ENCODE measurements at regions not wholly inside any gene's neighbourhood (a gene's known extent, or its start where the extent isn't known, plus 50 kb on each side); places are given as distances from the start of the nearest gene placed in this dataset.
"Not testable (repeated sequence)": the region's sequence is repeated elsewhere in the genome, so short reads cannot be mapped to it uniquely, and the experiment has no call there.

DNA sequence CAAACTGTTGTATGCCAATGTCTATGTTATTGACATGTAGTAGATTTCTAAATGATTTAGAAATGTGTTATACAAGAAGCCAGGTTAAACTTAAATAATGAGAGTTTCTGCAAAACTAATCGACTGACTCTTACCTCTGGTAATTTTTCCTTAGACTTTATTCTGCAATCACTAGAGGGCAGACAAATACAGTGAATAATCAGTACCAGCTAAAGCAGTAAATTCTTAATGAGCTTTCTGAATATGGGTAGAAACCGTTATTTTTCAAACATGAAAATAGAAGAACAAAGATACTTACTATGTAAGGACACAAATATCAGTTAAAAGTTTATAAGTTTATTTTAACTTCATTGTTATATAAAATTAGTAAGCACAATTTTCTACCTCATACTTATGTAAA, 97.9 kb upstream of the RGS1 start:
- peak; percentile 24 for DNase-seq

DNA sequence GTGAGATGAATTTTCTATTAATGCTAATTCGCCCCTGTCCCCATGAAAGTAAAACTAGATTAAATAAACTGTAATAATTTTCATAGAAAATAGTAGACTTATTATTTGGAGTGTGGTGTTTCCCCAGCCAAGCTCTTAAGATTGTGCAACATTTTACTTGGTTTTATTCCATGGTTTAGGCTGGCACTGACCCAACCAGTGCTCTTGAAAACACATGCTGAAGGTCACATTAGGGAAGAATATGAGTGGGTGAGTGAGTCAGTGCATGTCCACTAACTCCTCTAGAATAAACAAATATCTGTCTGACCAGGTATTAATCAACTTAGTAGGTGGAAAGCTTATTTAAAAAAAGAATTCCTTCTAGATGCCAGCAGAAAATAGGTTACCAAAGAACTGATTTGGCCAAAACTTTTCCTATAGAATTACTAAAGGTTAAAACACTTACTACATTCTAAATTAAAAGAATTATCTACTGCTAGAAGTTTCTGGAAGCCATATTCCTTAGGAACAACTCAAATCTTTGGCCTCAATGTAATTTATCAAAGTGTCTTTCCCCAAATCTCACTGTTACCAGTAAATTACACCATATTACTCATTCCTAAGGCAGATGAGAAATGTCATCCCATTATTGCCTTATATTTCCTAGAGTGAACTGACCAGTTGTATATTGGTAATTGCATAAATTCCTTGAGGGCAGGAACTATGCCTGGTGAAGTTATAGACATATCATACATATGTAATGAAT, 89.7 kb upstream of the RGS1 start:
- DNase-seq = no peak

DNA sequence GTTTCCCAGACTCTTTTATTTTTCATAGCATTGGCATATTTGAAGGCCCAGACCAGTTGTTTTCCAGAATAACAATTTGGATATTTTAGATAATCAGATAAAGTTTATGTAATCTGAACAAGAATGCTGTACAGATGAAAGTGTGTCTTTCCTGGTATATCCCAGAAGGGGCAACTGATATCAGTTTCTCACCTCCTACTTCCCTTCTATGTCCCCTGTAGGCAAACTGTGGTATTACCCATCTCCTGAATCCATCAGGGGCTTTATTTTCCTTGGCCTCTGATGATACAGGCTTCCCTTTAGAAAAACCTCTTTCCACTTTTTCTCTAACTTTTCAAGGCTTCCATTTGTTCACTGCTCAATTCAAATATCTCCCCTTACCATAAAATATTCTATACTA, 87.5 kb upstream of the RGS1 start:
- DNase-seq = no peak

DNA sequence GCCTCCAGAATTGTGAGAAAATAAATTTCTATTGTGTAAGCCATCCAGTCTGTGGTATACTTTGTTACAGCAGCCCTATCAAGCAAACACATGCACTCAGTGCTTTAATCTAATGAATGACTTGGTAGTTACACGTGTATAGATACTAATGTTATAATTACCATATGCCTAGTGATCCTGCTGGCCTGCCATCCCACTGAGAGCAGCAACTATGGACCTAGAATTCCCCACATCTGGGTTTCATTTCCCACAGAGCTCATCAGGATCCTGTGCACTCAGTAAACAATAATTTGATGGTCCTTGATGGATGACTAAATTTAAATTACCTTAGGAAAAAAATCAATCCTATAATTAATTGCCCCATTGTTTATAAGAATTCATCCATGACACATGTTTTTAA, 86.5 kb upstream of the RGS1 start:
- no peak for DNase-seq

DNA sequence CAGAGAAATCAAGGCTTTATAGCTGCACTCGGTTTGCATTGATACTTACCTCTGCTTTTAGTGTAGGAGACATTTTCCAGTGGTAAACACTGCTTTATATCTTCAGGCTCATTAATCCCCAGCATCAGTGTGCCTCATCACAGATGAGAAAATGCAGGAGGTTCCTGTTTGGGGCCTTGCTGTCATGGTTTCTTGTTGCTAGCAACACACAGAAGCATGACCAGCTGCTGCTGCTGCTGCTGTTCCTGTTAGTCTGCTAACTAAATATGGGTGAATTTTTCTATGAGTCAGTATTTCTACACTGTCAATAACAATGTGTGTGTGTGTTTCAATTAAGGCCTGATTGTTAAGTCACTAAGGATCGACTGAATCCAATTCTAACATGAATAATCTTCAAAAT, 85.8 kb upstream of the RGS1 start:
- no peak for DNase-seq

DNA sequence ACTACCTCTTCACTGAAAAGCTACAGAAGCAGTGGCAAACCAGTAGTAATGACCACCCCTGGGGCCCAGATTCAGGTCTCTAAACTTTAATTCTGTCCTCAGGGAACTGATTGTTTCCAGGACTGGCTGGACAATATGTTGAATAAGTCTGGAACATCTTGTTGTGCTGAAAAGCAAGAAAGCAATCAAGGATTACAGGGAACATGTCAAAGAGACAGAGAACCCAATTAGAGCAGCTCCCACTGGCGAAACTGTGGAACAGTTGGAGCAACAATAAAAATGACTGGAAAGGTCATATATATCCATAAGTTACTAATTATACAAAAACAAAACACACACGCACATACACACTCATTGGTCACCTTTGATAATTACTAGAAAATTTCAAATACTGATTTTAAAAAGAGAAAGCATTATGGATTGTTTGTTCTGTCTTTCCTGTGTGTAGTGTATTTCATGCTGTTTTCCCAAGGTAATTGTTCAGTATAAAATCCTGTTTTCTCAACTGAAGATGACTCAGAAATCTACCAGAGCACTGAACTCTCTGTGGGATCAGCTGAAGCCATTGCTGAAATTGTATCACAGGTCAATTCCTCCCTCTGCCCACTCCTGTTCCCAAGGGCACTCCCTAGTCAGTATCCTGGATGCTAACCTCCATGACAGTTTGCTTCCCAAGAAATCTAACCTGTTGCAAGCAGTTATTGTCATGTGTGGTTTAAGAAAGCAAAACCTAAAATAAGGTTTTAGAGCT, 83.6 kb upstream of the RGS1 start:
- no peak for DNase-seq

DNA sequence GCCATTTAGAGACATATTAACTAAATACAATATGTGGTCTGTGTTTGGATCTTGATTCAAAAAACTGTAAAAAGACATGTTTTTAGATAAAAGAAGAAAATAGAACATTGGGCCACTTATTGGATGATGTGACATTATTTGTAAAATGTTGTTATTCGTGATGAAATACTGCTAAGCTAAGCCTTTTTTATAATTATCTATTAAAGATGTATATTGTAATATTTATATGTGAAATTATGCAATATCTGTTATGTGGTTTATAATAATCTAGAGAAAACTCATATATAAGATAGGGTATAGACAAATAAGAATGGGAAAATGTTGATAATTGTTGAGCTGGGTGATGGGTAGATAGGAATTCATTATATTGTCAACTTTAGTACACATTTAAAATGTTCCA, 82.0 kb upstream of the RGS1 start:
- DNase-seq = no peak

DNA sequence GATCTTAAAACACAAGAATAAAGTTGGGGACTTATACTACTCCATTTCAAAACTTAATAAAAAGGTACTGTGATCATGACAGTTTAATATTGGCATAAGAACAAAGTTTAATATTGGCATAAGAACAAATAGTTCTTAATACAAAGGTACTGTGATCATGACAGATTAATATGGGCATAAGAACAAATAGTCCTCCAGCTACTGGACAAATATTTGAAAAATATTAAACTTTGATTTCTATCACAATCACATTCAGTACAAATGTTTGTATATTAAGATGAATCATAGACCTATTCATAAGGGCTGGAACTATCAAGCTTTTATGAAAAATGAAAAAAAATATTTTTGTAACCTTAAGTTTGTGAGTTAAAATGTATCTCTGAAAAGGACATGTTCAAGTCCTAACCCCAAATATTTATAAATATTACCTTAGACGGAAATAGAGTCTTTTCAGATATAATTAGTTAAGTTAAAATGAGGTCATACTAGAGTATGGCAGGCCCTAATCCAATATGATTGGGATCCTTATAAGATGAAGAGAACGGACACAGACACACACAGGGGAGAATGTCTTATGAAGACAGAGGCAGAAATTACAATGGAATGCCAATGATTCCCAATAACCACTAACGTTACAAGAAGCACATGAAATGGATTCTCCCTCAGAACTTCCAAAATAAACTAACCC, 79.1 kb upstream of the RGS1 start:
- DNase-seq = no peak

DNA sequence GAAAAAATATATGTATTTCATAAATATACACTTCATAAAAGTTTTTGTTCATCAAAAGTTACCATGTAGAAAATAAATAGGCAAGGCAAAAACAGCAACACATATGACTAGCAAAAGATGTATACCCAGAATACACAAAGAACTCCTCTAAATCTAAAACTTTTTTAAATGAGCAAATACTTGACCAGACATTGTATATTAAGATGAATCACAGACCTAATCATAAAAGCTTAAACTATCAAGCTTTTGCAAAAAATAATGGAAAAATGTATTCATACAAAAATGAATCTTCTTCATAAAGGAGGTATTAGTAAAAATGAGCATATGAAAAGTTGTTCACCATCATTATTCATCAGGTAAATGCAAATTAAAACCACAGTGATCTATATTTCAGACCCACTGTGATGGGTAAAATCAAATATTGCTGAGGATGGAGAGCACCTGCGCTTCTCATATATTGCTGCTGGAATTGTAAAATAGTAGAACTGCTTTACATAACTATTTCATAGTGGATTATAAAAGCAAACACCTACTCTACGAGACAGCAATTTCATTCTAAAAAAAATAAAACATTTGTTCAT, 78.3 kb upstream of the RGS1 start:
- no peak for DNase-seq

DNA sequence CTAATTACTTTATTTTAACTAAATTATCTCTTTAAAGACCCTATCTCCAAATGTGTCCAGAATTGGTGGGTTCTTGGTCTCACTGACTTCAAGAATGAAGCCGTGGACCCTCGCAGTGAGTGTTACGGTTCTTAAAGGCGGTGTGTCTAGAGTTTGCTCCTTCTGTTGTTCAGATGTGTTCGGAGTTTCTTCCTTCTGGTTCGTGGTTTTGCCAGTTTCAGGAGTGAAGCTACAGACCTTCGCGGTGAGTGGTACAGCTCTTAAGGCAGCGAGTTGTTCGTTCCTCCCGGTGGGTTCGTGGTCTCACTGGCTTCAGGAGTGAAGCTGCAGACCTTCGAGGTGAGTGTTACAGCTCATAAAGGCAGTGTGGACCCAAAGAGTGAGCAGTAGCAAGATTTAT, 77.5 kb upstream of the RGS1 start:
- not testable (repeated sequence) for DNase-seq

DNA sequence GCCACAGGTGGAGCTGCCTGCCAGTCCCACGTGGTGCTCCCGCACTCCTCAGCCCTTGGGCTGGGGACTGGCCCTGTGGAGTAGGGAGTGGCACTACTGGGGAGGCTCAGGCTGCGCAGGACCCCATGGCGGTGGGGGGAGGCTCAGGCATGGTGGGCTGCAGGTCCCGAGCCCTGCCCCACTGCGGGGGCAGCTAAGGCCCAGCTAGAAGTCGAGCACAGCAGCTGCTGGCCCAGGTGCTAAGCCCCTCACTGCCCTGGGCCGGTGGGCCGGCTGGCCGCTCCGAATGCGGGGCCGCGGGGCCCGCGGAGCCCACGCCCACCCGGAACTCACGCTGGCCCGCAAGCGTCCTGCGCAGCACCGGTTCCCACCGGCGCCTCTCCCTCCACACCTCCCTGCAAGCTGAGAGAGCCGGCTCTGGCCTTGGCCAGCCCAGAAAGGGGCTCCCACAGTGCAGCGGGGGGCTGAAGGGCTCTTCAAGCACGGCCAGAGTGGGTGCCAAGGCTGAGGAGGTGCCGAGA, 76.5 kb upstream of the RGS1 start:
- not testable (repeated sequence) for DNase-seq

DNA sequence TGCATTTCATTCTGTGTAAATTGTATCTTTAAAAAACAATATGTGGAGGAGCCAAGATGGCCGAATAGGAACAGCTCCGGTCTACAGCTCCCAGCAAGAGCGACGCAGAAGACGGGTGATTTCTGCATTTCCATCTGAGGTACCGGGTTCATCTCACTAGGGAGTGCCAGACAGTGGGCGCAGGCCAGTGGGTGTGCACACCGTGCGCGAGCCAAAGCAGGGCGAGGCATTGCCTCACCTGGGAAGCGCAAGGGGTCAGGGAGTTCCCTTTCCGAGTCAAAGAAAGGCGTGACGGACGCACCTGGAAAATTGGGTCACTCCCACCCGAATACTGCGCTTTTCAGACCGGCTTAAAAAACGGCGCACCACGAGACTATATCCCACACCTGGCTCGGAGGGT, 75.0 kb upstream of the RGS1 start:
- not testable (repeated sequence) for DNase-seq

DNA sequence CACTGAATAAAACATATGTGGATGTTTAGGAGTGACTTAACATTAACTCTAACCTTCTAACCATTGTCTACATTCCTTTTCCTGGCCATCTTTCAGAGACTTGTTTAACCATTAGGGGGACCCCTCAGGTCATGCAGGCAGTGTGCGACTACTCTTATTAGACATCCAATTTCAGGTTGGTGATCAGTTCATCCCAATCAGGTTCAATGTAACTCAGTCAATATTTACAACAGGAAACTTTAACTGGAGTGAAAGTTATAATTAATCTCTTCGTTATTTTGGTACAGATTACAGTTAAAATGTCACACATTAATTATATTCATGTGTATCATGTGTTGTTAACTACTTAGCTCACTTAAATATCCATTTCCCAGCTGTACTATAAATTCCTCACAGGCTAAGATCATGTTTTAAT, 68.8 kb upstream of the RGS1 start:
- no peak for DNase-seq

DNA sequence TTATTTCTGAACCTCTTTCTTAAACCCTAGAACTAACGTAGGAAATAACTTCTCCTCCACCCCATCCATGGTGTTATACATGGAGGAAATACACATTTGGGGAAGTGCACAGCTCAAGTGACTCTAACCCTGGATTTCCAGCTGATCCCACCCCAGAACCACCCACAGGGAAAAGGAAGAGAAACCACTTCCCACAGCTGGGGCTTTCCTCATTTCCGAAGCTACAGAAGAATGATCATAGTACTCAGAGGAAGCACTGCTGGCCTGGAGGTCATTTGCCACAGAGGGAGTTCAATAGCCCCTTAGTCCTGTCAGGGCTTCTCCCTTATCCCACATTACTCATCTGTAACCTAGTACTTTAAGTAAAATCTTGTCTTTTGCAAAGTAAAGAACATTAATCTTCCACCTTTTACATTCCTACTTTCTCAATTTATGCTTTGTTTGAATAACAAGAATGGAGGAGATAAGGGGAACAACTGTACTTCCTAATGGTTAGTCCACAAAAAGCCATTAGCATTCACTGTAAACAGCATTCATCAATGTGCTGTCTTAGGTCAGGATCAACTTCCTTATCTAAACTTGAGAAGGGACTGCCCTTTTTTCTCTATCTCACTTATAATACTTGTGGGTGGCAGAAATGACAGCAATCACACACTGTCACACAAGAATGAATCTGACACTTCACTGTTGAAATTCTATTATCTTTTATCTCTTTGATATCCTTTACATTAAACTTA, 63.0 kb upstream of the RGS1 start:
- DNase-seq = no peak

DNA sequence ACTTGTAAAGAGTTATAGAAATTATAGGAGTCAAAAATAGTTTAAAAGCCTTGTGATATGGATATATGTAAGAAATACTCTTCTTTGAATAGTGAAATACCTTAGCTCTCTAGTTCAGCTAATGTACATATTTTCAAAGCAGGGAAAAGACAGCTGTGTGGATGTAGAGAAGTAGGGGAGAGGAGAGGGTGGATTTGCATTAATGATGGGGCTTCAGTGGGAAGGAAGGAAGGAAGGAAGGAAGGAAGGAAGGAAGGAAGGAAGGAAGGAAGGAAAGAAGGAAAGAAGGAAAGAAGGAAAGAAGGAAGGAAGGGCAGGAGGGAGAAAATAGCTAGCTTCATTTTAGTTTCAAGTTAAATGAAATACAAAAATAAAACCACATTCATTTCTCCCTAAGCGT, 62.4 kb upstream of the RGS1 start:
- DNase-seq = no peak

DNA sequence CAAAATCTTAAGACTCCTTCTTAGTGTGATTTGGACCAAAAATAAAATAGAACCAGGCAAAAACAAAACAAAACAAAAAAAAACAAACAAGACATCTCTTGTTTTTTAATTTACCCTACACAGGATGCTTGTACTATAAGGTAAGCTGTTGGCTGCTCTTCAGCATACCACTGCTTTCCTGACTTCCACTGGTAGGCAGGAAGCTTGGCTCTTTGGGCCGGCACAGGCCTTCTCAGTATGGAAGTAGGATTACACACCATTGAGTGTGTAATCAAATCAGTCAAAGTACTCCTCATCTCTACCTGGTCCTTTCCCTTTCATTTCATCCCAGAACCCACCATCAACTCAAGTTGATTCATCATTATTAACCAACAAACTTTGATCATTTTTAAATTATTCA, 61.9 kb upstream of the RGS1 start:
- no peak for DNase-seq

DNA sequence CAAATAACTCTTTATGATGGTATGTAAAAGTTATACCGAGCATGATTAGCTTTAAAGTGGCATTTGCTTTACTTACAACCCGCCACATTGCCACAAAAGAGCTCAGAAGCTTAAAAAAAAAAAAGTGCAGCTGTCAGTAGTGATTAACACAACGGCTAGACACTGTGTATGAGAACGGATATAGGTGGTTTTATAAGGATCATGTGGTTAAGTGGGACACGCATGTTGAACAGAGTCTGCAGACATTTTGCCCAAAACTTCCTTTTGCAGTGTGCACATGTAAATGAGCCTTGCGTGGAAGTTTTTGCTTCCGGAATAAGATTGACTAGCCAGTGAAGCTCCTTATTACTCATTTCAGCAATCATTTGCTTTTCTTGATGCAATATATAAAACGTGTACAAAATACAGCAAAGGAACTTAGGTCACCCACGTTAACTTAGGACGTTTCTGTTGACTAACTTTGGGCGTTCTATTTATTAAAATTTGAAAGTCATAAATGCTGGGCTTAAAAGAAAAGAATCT, 58.7 kb upstream of the RGS1 start:
- no peak for DNase-seq

DNA sequence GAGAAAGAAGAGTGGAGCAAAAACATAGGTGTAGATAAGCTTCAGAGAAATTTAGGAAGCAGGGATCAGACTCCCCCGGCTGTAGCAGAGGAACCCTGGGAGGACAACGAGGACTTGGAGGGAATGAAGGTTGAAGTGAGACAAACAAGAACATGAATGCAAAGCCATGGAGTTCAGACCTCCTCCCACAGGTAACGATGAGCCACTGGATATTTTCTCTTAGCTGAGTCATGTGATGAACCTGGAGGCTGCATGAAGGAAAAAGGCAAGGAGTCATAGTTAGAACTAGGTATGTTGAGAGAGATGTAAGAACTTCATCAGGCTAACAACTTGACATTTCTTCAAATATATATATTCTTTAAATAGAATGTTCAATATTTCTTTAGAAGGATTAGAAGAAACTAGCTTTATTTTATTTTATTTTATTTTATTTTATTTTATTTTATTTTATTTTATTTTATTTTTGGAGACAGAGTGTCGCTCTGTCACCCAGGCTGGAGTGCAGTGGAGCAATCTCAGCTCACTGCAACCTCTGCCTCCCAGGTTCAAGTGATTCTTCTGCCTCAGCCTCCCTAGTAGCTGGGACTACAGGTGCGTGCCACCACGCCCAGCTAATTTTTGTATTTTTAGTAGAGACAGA, 57.7 kb upstream of the RGS1 start:
- DNase-seq = not testable (repeated sequence)

DNA sequence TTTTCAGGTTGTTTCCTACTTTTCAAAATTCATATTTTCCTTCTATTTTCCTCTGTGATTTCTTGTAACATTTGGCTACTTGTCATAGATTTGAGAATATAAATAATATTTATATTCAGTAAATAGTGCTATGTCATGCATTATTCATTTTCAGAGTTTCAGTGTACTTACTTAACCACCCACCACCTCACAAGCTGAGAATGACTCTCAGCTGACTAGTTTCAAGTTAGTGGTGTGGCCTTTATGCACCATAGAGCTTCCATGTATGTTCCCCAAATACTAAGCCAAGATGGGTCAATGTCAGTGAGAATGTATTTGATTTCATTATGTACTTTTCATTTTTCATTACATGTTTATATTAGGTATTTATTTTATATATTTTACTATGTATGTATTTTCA, 56.9 kb upstream of the RGS1 start:
- no peak for DNase-seq

DNA sequence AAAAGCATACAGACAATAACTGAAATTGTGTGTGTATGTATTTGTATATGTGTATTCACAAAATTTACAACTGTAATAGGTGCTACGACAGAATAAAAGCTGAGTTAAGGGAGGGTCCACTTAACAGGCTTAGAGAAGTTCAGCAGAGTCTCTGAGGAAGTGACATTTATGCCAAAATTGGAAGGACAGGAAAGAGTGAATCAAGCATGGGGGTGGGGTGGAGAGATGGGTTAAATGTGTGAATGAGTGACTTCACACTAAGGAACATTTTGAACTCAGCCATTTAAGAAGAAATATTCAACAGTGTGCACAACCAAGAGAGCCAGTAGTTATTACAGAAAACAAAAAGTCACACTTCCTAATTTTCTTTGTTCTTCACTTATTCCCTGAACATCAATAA, 53.8 kb upstream of the RGS1 start:
- no peak for DNase-seq

DNA sequence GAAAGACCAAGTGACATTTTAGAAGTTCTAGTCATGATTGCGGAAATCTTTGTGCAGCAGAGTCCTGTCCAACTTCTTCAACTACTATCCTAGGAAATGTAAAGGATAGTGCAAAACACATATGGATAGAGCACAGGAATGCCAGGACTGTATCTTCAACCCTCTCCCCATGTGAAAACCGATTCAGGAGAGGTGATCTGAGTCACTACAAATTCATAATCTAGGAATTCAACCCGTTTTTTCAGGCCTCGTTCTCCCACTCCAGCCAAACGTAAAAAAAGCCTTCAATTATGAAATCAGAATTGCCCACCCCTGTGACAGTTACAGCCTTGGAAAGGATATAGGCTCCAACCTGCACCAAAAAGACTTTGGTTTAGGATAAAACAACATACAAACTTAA, 52.9 kb upstream of the RGS1 start:
- no peak for DNase-seq

DNA sequence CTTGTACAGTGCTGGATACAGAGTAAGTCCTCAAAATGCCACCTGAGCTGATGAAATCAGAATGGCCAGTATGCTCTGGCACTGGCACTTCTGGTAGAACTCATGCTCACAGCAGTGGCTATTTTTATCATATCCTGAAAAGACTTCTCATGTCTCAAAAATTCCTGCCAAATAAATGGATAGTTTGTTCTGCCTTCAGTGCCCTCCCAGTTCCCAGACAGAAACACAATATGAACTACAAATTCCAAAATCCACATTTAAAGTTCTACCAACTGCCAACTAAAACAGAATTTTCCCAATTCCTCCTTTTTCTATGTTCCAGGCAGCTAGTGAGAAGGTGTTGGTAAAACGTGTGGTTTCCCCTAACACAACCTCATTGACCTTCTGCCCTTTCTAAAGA, 51.4 kb upstream of the RGS1 start:
- no peak for DNase-seq
